Stimulated activated CD8-positive, alpha-beta memory T cell treated with anti-CD3 and anti-CD28 coated beads, Interleukin-2, amount 100 ng/mL, for 1 hour (primary cell): ENCODE measurements at regions not wholly inside any gene's neighbourhood (a gene's known extent, or its start where the extent isn't known, plus 50 kb on each side); places are given as distances from the start of the nearest gene placed in this dataset.
"Not testable (repeated sequence)": the region's sequence is repeated elsewhere in the genome, so short reads cannot be mapped to it uniquely, and the experiment has no call there.

Experiments used
- DNase-seq, 2 donors: peaks; one replicate each; pipeline ENCODE4 v3.0.0-alpha.2; 2020; ENCODE audit warnings: low read depth in 2 of 2

GRCh38 chr13:76659074-76659473, 227.1 kb downstream of the KCTD12 start:
- not testable (repeated sequence) for DNase-seq

DNA sequence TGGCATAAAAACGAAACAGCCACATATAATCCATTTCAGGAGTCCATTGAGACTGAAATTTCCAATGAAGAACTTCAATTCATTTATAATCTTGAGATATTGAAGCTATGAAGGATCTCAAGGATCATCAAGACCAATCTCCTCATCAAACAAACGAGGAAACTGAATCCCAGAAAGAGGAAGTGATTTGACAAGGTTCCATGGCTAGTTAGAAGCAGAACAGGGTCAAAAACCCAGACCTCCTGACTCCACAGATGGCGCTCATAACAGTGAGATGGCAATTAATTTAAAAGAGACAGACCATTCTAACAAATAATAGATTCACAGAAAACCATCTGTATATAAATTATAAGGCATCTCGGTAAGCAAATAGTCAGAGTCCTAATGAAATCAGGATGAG, 229.7 kb downstream of the KCTD12 start:
- no peak for DNase-seq

DNA sequence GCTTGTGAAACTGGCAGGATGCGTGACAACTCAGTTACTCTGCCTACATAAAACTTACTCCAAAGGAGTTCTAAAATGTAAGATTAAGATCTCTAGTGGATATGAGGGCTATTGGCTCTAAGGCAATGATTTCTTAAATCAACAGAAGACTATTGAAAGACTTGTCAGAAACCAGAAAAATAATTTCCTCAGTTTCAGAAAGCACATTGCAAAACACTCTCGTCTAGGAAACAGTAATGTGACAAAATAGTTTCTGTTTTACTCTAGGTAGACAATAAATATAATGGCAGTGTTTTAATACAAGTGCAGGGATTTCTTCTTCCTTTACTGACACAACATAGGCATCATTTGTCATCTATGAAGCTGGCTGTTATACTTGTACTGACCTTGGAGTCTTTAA, 230.1 kb downstream of the KCTD12 start:
- no peak for DNase-seq

DNA sequence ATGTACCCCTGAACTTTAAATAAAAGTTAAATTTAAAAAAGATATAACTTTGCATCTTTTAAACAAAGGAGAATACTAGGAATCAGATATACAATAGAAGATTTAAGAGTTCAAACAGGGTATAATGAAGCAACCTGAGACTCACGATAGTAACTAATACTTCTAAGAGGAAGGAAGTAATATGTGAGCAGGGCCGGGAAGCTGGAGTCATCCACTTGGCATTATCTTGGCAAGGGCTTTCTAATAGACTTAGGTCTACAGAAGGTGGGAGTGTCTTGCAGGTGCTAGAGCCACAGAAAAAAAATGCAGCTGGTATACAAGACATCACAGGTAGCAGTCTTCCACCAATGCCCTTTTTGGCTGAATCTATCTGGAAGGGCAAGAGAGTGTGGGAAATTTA, 231.9 kb downstream of the KCTD12 start:
- DNase-seq = no peak

GRCh38 chr13:76651286-76651685, 234.9 kb downstream of the KCTD12 start:
- DNase-seq = no peak

DNA sequence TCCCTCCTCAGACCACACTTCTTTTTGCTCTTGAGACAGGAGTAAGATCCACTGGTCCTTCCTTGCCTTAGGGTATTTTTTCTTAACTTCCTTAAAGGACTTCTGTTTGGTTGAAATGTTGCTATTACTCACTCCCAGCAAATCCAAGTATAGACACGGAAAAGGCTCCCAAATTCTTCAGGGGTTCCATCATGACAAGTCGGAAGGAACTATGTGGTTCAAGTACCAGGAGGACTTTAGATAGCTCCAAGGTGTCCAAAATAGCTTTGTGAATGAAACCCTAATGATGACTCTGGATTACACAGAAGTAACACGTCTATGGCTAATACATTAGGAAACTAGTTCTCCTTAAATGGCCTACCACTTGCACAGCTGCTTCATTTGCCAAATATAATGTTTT, 238.7 kb downstream of the KCTD12 start:
- DNase-seq = no peak

DNA sequence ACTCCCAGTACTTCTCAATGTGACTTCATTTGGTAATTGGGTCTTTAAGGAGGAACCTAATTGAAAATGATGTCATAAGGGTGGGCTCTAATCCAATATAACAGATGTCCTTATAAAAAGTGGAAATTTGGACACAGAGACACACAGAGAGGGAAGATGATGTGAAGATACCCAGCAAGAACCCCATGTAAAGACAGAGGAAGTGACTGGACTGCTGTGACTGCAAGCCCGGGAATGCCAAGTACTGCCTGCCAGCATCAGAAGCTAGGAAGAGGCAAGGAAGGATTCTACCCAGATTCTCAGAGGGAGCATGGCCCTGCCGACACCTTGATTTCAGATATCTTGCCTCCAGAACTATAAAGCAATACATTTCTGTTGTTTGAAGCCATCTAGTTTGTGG, 239.3 kb downstream of the KCTD12 start:
- no peak for DNase-seq

DNA sequence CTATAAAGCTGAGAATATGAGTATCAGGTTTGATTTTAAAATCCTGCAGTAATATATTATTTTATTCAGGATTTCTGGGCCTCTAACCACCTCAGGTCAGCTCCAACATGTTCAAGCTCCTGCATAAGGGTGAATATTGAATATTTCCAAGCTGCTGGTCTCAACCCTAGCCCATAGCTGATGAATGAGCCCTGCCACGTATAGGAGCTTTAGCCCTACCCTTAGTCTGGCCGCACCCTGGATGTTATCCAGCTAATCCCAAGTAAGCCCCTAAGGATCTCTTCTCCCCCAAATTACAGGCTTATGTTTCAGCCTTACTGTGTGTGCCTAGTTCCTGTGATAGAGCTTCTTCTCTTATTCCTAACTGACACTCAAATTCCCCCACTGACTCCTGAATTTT, 240.6 kb downstream of the KCTD12 start:
- no peak for DNase-seq

- DNase-seq = no peak
Measured at GRCh38 chr13:76644906-76645305, 241.3 kb downstream of the KCTD12 start.

DNA sequence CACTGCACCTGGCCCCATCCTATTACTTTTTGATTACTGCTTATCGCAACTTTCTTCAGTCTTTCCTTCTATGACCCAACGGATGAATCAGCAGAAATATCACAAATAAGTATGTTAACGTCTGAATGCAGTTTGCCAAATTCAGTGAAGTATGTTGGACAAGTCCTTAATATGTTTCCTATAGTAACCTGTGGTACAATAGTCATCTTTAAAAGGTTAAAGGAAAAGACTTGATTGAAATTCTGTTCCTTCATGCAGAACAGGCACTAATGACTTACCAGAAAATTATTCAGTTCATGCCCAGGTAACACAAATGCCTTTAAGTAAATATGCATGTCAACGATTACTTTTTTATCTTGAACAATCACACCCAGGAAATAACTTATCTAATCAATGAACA, 242.6 kb downstream of the KCTD12 start:
- DNase-seq = no peak

- DNase-seq = no peak
Measured at GRCh38 chr13:76641056-76641455, 245.1 kb downstream of the KCTD12 start.

GRCh38 chr13:76638882-76639281, 247.3 kb downstream of the KCTD12 start:
- no peak for DNase-seq

DNA sequence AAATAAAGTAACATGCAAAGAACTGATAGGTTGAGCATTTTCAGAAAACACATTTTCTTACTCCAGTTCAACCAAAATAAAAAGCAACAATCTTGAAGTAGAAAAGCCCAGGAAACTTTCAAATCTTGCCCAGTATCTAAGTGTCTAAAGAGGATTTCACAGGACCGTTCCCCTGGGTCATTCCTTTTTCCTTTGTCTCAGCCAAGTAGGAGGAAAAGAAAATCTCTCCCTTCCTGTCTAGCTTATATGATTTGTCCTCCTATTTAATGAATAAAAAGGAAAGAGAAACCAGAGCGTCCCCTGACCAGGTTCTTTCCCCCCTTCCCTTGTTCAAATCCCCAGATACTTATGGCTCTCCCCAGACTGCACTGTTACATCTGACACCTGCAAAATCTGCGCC, 248.0 kb downstream of the KCTD12 start:
- no peak for DNase-seq

GRCh38 chr13:76637641-76638141, 248.5 kb downstream of the KCTD12 start:
- DNase-seq = no peak

GRCh38 chr13:76636829-76637228, 249.4 kb downstream of the KCTD12 start:
- DNase-seq = no peak

GRCh38 chr13:76635232-76636230, 250.7 kb downstream of the KCTD12 start:
- no peak for DNase-seq

DNA sequence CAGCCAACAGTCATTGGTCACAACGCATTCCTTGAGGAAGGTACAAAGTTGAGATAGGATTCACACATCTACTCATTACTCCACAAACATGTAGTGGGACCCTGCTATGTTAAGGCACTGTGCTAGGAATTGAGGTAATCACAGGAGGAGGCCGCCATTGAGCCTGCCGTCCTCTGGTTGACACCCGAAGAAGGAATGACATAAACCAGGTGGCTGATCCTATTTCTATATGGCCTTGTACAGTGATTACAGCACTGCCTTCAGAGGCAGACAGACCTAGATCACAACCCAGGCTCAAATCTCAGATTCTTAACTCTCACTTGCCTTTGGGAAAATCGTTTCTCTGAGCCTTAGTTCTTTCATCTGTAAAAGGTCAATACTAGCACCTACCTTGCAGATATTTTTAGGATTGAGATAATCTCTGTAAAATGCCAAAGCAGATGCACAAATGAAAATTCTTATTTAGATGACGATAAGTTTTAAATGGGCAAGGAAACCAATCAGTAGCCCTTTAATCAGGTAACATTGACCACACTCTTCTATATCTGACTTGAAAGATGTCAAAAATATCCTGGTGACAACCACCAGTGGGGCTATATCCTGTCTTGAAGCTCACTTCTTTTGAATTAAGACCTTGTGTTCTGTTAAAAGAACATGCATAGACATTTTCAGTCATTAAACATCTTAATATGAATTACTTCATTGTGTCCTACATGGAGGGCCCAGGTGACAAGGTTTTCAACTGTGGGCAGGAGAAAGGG, 251.6 kb downstream of the KCTD12 start:
- no peak for DNase-seq

GRCh38 chr13:76632401-76633044, 253.7 kb downstream of the KCTD12 start:
- no peak for DNase-seq

- no peak for DNase-seq
Measured at GRCh38 chr13:76630629-76631230, 255.5 kb downstream of the KCTD12 start.

DNA sequence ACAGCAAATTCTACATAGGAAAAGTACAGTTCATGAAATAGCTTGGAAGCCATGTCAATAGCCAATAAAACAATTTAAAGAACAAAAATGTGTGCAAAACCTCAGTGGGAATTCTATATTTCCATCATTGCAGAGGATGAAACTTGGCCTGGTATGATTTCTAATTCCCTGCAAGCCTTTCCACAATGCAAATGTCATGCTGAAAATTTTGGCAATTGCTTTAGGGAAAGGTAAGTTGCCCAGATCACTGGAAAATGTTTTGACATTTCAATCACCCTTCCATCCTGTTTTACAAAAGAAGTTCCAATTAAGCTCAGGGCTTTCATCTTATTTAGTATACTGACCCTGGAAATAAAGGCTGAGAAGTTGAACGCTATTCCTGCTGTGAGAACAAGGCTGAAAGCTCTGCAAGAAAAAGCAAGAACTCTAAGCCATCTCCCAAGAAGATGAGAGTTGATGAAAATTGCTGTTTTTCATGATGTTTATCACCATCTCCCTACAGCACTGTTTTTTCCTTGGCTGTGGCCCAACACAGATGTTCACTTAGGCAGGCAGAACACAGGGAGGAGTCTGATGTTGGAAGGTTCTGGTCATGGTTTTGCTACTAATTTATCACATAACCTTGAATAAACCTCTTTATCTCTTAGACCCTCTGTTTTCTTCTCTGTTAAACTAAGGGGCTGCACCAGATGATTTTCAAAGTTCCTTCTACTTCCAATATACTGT, 263.7 kb downstream of the KCTD12 start:
- no peak for DNase-seq

DNA sequence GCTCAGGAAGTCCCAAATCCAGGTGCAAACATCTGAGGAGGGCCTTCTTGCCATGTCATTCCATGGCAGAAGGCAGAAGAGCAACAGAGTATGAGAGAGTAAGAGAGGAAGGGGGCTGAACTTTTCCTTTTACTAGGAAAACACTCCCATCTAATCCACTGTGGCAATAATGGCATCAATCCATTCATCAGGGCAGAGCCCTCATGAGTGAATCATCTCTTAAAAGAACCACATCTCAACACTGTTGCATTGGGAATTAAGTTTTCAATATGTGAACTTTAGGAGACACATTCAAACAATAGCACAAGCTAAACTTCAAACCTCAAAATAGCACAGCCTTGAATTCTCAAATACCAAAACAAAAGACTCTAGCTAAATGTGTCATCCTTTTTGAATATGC, 264.5 kb downstream of the KCTD12 start:
- no peak for DNase-seq
